ENCODE measurements at regions not wholly inside any gene's neighbourhood (a gene's known extent, or its start where the extent isn't known, plus 50 kb on each side); places are given as distances from the start of the nearest gene placed in this dataset.

DNA sequence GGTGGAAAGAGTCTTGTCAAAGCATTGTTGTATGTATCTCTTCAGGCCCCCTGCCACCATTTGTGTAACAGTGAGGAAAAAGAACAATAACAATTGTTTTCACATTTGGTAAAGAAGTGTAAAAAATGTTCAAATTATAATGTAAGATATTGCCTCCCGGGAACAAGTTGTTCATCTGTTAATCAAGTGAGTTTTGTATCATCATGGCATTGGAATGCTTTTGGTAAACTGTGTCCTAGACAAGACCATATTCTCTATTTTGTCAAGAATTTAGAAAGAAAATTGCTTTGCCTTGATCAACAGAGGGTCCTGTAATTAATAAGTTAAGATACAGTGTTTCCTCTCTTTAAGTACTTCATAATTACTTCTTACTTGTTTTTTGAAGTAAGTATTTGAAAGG, 692.0 kb upstream of the NR5A2 start:
- TF ChIP-seq, protein P1, sequence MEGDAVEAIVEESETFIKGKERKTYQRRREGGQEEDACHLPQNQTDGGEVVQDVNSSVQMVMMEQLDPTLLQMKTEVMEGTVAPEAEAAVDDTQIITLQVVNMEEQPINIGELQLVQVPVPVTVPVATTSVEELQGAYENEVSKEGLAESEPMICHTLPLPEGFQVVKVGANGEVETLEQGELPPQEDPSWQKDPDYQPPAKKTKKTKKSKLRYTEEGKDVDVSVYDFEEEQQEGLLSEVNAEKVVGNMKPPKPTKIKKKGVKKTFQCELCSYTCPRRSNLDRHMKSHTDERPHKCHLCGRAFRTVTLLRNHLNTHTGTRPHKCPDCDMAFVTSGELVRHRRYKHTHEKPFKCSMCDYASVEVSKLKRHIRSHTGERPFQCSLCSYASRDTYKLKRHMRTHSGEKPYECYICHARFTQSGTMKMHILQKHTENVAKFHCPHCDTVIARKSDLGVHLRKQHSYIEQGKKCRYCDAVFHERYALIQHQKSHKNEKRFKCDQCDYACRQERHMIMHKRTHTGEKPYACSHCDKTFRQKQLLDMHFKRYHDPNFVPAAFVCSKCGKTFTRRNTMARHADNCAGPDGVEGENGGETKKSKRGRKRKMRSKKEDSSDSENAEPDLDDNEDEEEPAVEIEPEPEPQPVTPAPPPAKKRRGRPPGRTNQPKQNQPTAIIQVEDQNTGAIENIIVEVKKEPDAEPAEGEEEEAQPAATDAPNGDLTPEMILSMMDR (IDR thresholded peaks at IDR 0.05; ENCODE audit: insufficient read depth, low read length, poor library complexity, severe bottlenecking), result no peak
- no peak for TF ChIP-seq EZH2phosphoT487 (conservative IDR thresholded peaks at IDR 0.05; ENCODE audit: low read length)
